ENCODE measurements at regions not wholly inside any gene's neighbourhood (a gene's known extent, or its start where the extent isn't known, plus 50 kb on each side); places are given as distances from the start of the nearest gene placed in this dataset.
"Not testable (repeated sequence)": the region's sequence is repeated elsewhere in the genome, so short reads cannot be mapped to it uniquely, and the experiment has no call there.

DNA sequence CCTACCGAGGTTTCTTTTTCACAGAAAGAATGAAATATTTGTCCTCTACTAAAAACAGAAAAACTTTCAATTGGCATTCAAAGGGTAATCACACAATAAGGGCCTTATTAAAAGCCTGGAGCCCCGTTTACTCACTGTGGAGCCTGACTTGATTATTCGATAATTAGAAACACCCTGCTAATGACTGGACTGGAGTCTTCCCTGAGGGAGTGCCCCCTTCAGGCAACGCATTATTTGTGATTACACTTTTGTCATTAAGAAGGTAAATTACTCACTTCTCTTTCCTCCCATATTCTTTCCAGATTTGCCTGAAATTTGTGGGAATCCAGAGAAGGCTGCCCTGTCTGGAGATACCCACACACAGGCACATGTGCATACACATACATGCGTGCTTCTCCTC, 444.2 kb upstream of the NPVF start:
- no peak for DNase-seq

DNA sequence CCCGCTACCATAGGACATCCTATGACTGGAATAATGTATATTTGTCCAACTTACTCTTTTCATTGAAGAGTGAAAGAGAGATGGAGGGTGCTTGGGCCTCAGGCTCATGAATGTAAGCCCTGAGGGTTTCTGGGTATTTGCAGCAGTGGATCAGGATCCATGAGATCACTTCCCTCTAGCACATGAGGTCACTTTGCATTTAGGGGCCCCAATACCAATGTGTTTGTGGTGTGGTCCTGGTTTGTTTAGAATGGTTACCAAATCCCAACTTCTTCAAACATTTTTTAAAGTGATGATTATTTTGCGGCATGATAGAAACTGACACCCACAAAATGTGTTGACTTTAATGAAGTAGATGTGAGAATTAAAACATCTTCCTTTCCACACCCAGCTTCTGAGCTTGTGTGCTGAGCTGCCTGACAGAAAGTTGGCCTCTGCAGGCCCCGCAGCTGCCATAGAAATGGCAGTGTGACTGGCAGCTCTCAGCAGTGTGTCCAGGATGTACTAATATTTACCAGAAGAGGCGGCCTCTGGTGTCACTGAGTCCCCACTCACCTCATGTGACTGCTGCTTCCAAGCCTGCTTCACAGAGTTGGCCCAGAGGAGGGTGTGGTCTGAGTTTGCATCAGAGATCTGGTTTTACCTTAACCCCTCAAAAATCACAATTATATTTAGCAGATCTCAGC, 447.6 kb upstream of the NPVF start:
- DNase-seq, result peak; percentile 15 to 38

GRCh38 chr7:25677595-25677994, 449.3 kb upstream of the NPVF start:
- no peak for DNase-seq

- no peak for DNase-seq
Measured at GRCh38 chr7:25678215-25678614, 449.9 kb upstream of the NPVF start.

DNA sequence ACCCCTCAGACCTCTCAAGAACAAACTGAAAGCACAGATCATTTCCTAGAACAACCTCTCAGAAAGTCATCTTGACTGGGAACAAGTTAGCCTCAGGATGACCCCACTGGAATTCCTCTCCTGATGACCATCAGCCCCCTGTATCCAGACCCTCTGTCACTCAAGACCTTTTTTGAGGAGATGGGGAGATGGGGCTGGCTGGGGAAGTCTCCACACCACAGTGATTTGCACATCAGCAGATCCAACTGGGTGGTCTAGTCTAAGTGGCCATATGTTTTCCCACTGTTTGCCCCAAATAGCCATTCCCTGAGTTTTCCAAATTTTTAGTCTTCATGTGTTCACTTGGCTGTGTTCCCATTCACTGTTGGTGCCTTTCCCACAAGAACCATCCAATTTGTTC, 452.4 kb upstream of the NPVF start:
- no peak for DNase-seq

- no peak for DNase-seq
Measured at GRCh38 chr7:25684360-25684759, 456.1 kb upstream of the NPVF start.

DNA sequence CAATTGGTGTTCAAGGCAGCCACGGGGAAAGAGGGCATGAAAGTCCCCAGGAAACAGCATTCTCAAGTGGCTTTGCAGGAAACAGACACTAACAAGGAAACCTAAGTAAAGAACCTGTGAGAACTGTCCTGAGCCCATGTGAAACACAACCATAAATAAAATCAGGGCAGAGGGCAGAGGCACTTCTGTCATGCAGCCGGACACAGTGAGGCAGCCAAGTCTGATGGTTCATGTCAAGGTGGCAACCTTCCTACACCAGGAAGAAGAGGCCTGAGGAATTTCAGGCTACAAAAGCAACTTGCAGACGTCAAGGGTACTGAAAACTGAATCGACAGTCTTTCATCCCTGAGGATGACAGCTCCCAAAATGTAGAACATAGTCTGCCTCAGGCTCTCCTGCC, 458.2 kb upstream of the NPVF start:
- no peak for DNase-seq

GRCh38 chr7:25694211-25694610, 457.8 kb upstream of the NFE2L3 start:
- no peak for DNase-seq

GRCh38 chr7:25694699-25695098, 457.3 kb upstream of the NFE2L3 start:
- DNase-seq, result no peak

- no peak for DNase-seq
Measured at GRCh38 chr7:25696571-25696970, 455.4 kb upstream of the NFE2L3 start.

GRCh38 chr7:25698451-25699113, 453.4 kb upstream of the NFE2L3 start:
- no peak for DNase-seq

GRCh38 chr7:25700141-25700540, 451.9 kb upstream of the NFE2L3 start:
- not testable (repeated sequence) for DNase-seq

DNA sequence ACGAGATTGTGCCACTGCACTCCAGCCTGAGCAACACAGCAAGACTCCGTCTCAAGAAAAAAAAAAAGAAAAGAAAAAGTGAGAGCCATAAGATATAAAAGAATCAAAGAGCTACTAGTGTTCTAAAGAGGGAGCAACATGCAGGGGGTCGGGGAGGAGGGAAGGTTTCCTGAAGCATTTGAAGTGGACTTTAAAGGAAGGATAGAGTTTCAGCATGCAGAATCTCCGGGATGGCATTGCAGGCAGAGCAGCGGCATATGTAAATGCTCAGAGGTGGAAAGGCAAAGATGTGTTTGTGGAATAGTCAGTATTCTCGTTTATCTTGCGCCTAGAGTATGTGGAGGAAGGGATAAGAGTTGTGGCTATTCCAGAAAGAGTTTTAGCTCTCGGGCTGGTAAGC, 447.6 kb upstream of the NFE2L3 start:
- DNase-seq, result no peak

DNA sequence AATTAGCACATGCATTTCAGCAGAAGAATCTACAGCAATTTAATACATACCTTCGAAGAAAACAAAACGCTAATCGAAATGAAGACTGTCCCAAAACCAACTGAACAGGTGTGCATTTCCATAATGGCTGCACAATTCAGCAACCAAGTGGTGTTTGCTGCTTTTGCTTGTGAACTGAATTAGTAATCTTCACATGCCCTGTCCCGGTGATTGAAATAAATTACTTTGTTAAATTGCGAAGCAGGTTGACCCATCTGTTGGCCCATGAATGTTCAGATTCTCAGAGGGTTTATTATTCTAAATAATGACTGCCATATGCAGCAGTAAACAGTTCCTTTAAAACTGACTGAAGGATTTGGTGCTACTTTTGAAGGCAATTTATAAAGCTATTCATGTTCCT, 445.2 kb upstream of the NFE2L3 start:
- DNase-seq, result no peak

- no peak for DNase-seq
Measured at GRCh38 chr7:25707768-25708620, 444.0 kb upstream of the NFE2L3 start.

GRCh38 chr7:25710959-25711358, 441.0 kb upstream of the NFE2L3 start:
- no peak for DNase-seq

DNA sequence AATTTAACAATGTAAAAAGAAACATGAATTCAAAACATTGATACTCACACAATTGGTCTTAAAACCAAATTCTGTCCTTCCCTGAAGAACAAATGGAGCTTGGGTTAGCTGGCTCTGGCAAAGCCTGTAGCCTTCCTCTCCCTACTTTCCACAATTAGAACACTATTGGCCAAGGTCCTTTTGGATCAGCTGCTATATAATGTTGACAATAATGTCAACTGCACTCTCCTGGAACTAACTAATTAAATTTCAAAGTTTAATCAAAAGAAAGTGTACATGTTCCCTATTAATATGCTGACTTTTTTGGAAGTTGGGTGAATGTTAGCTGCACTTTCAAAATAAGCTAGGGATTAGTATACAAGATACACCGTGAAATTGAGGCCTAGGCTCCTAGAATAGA, 440.1 kb upstream of the NFE2L3 start:
- no peak for DNase-seq

GRCh38 chr7:25712500-25712899, 439.5 kb upstream of the NFE2L3 start:
- DNase-seq, result no peak

- no peak for DNase-seq
Measured at GRCh38 chr7:25714013-25714412, 438.0 kb upstream of the NFE2L3 start.

DNA sequence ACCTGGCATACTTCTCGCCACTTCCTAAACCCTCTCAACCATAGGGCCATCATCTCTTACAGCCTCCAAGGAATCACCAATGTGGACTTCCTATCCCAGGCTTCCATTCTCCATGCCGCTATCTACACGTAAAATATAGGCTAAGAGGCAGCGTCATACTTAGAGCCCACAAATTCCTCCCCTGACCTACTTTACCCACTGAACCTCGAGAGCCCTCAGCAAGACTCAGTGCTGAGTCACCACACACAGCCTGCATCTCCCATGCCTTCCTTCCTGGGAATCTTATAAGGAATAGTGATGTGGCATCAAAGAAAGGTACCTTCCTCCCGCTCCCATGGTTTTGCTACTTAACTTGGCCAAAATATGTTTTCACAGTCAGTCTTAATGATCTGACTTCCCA, 435.6 kb upstream of the NFE2L3 start:
- DNase-seq, result no peak

GRCh38 chr7:25718596-25718995, 433.4 kb upstream of the NFE2L3 start:
- DNase-seq, result no peak

- DNase-seq, result no peak
Measured at GRCh38 chr7:25719190-25719896, 432.7 kb upstream of the NFE2L3 start.

- DNase-seq, result peak in 1 of 2 experiments; percentile 10
Measured at GRCh38 chr7:25720427-25720826, 431.6 kb upstream of the NFE2L3 start.
